GM12891 (cell line): ENCODE measurements at regions not wholly inside any gene's neighbourhood (a gene's known extent, or its start where the extent isn't known, plus 50 kb on each side); places are given as distances from the start of the nearest gene placed in this dataset.
A peak's percentile ranks its signal among the peaks of the same experiment; 100 is the strongest.
"Not testable (repeated sequence)": the region's sequence is repeated elsewhere in the genome, so short reads cannot be mapped to it uniquely, and the experiment has no call there.

Source experiments
- DNase-seq: peaks from one replicate; pipeline ENCODE4 v3.0.0; 2011; ENCODE audit warnings: low spot score; ENCODE audit not compliant: insufficient read length
- FAIRE-seq: peaks from 2 replicates; lab custom pipeline; 2011; peaks lifted over from hg19 to GRCh38; lab: Jason Lieb, UNC
- PAX5 ChIP-seq: IDR thresholded peaks from 2 replicates; pipeline ENCODE4 v1.6.1; 2011; ENCODE audit warnings: low read length, moderate library complexity, mild to moderate bottlenecking; ENCODE audit not compliant: insufficient read depth, severe bottlenecking
- POLR2A ChIP-seq: IDR thresholded peaks from 2 replicates; pipeline ENCODE4 v1.6.1; 2011; ENCODE audit warnings: low read depth, low read length, control low read depth
- POLR2AphosphoS5 ChIP-seq: IDR thresholded peaks from 2 replicates; pipeline ENCODE4 v1.6.1; 2011; ENCODE audit warnings: low read depth, low read length, control low read depth
- POU2F2 ChIP-seq: IDR thresholded peaks from 2 replicates; pipeline ENCODE4 v1.6.1; 2011; ENCODE audit warnings: low read depth, mild to moderate bottlenecking, control low read depth, low read length, moderate library complexity
- SPI1 ChIP-seq: IDR thresholded peaks from 2 replicates; pipeline ENCODE4 v1.6.1; 2011; ENCODE audit warnings: low read depth, low read length, control low read depth
- TAF1 ChIP-seq: IDR thresholded peaks from 2 replicates; pipeline ENCODE4 v1.6.1; 2011; ENCODE audit warnings: low read depth, low read length, control low read depth

DNA sequence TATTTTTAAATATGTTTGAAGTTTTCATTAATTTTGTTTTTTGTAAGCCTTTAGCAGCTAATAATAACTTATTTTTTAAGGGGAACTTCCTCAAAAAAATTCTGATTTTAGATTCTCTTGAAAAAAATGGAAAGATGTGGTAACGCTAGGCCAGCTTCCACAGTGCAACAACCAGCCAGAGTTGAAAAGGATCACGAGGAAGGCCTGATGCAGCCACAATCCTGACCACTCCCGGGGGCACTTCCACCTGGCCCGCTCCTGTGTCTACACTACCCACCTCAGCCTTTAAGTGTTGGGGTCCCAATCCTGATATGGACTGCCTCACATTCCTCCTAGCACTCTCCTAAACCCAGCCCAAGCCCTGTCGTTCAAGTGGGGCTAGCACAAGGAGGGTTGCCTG lies 101.1 kb downstream of the TMEM17 start:
- TF ChIP-seq POLR2A (no peak), SPI1 (no peak), TAF1 (no peak), PAX5 (no peak), POU2F2 (no peak)
- DNase-seq (no peak), FAIRE-seq (no peak)

- DNase-seq (no peak), FAIRE-seq (no peak)
- TF ChIP-seq POLR2A = no peak
- no peak for TF ChIP-seq SPI1
- TF ChIP-seq POLR2AphosphoS5 = no peak
- no peak for TF ChIP-seq POU2F2
- no peak for TF ChIP-seq TAF1
- TF ChIP-seq PAX5 = no peak
These were observed 103.8 kb downstream of the TMEM17 start for GRCh38 chr2:62402156-62402555.

GRCh38 chr2:62398356-62398755 lies 107.6 kb downstream of the TMEM17 start:
- TF ChIP-seq SPI1 (no peak), TAF1 (no peak), POLR2A (no peak), POU2F2 (no peak), POLR2AphosphoS5 (no peak), PAX5 (no peak)
- FAIRE-seq (peak; percentile 91), DNase-seq (no peak)

DNA sequence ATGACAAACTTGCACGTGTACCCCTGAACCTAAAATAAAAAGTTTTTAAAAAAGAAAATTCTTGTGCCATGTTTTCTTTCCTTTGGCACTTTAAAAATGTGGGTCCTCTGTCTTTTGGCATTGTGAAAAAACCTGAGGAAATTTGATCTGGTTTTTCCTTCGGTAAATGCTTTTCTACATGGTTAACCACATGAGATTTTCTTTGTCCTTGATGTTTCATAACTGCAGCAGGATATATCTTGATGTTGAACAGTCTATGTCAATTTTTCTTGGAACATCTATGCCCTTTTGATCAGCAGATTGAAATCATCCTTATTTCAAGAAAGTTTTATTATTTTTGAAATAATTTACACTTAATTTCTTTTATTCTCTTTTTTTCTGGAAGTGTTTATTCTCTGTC lies 109.1 kb downstream of the TMEM17 start:
- DNase-seq (no peak), FAIRE-seq (no peak)
- no peak for TF ChIP-seq PAX5
- TF ChIP-seq POLR2AphosphoS5 = no peak

GRCh38 chr2:62393293-62393692 lies 112.7 kb downstream of the TMEM17 start:
- TF ChIP-seq TAF1 (no peak), SPI1 (no peak), POLR2A (no peak), POU2F2 (no peak), POLR2AphosphoS5 (no peak), PAX5 (no peak)
- no peak for FAIRE-seq
- no peak for DNase-seq

GRCh38 chr2:62391696-62392095 lies 114.3 kb downstream of the TMEM17 start:
- DNase-seq = no peak
- no peak for FAIRE-seq
- TF ChIP-seq POLR2AphosphoS5 (no peak), PAX5 (no peak), SPI1 (no peak), POU2F2 (no peak), TAF1 (no peak)

- FAIRE-seq, DNase-seq: not testable (repeated sequence)
These were observed 119.6 kb downstream of the TMEM17 start for GRCh38 chr2:62386378-62386777.

DNA sequence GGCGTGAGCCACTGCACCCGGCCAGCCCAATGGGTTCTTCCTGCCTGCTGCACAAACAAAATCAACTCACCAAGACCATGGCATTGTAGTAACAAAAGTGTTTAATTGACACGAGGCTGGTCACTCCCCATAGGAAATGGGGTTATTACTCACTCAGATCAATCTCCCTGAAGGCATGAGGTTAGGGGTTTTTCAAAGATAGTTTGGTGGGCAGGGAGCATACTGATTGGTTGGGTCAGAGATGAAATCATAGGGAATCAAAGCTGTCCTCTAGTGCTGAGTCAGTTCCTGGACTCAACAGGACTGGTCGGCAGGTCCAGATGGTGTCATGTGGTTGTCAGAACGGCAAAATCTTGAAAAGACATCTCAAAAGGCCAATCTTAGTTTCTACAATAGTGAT lies 122.1 kb downstream of the TMEM17 start:
- DNase-seq (no peak), FAIRE-seq (peak; percentile 41)
- no peak for TF ChIP-seq POLR2AphosphoS5
- no peak for TF ChIP-seq SPI1
- no peak for TF ChIP-seq POU2F2
- TF ChIP-seq PAX5 = no peak
- no peak for TF ChIP-seq TAF1
- no peak for TF ChIP-seq POLR2A

DNA sequence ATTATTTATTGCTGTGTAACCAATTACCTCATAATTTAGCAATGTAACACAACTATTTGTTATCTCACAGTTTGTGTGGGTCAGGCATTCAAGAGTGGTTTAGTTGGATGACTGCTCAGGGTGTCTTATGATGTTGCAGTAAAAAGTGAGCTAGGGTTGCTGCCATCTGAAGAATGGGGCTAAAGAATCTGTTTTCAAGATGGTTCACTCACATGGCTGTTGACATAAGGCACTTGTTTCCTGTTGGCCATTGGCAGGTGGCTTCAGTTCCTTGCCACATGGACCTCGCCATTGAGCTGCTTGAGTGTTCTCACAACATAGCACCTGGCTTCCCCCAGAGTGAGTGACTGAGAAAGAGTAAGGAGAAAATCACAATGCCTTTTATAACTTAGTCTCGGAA lies 123.2 kb downstream of the TMEM17 start:
- TF ChIP-seq SPI1 (no peak), PAX5 (no peak), POU2F2 (no peak), TAF1 (no peak), POLR2AphosphoS5 (no peak), POLR2A (no peak)
- FAIRE-seq (peak; percentile 75), DNase-seq (no peak)

DNA sequence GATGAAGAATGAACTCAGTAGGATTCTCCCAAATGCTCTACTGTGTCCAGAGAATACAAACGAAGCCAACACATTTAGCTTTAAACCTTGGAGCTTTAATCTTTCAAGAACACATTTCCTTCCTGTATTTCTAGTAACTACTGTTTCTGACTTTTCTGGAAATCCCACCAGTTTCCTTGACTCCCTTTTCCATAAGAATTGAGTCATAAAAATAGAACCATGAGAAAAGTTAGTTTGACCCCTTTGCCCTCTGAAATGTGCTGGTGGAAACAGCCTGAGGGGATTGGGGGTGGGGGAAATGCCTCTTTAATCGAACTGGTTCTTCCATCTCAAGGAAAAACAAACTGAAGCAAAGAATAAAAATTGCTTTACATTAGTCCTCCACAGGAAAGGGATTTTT lies 123.9 kb downstream of the TMEM17 start:
- DNase-seq (no peak), FAIRE-seq (no peak)
- TF ChIP-seq POLR2AphosphoS5 = no peak
- no peak for TF ChIP-seq POLR2A
- no peak for TF ChIP-seq SPI1

DNA sequence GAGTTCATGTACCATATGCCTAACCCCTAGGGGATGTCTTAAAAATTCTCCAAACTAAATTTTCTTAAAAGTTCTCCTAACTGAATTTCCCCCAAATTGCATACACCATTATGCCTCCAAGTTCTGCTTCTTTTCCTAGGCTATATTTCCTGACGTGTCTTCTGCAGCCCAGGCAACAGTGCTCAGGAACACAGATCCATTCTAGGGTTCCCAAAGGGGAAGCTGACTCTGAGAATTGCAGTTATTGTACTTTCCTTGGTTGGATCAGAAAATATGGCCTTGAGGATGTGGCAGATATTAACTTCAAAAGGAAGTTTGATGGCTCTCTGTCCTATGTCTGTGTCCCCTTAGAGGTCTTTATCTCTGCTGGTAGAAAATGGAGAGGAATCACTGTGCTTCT lies 124.3 kb downstream of the TMEM17 start:
- DNase-seq = no peak
- TF ChIP-seq PAX5 = no peak
- no peak for TF ChIP-seq POLR2AphosphoS5
- TF ChIP-seq TAF1 = no peak
- no peak for TF ChIP-seq SPI1
- TF ChIP-seq POLR2A = no peak
- TF ChIP-seq POU2F2 = no peak
- FAIRE-seq = no peak

DNA sequence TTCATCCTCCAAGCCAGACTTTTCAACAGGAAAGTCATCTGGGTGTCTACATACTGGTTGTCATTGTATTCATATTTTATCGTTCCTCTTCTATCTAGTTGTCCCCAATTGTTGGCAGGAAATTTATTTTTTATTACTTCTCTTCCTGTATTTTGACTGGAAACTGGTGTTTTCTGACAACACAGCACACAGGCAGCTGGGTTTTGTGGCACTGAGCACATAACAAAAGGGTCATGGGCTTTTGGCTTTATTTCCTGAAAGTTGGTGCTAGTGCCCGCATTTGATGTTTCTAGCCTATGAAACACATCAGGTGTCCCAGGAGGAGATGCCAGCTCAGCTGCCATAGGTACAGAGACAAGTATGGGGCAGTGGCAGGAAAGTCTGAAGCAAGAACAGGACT lies 126.4 kb downstream of the TMEM17 start:
- FAIRE-seq (no peak), DNase-seq (no peak)
- no peak for TF ChIP-seq TAF1
- no peak for TF ChIP-seq POU2F2
- no peak for TF ChIP-seq POLR2AphosphoS5
- no peak for TF ChIP-seq PAX5
- TF ChIP-seq POLR2A = no peak
- no peak for TF ChIP-seq SPI1
